ENCODE measurements at regions not wholly inside any gene's neighbourhood (a gene's known extent, or its start where the extent isn't known, plus 50 kb on each side); places are given as distances from the start of the nearest gene placed in this dataset.

DNA sequence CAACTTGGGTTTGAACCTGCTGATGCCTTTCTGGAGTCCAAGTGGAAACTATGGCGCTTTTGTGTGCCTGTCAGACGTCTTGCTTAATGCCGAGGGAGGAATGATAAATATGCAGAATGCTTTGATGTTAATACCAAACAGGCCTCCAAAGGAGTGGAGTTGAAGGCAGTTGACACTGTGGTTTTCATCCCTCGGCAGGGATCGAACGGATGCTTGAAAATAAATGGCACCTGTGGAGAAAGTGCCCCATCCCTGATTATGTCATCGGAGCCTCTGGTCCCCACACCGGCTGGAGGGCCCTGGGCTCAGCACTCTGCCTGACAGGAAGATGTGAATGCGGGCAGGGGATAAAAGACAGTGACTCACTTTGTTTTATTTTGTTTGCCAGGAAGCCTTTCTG, 148.7 kb upstream of the GPR26 start:
- TF ChIP-seq, protein P1, sequence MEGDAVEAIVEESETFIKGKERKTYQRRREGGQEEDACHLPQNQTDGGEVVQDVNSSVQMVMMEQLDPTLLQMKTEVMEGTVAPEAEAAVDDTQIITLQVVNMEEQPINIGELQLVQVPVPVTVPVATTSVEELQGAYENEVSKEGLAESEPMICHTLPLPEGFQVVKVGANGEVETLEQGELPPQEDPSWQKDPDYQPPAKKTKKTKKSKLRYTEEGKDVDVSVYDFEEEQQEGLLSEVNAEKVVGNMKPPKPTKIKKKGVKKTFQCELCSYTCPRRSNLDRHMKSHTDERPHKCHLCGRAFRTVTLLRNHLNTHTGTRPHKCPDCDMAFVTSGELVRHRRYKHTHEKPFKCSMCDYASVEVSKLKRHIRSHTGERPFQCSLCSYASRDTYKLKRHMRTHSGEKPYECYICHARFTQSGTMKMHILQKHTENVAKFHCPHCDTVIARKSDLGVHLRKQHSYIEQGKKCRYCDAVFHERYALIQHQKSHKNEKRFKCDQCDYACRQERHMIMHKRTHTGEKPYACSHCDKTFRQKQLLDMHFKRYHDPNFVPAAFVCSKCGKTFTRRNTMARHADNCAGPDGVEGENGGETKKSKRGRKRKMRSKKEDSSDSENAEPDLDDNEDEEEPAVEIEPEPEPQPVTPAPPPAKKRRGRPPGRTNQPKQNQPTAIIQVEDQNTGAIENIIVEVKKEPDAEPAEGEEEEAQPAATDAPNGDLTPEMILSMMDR (IDR thresholded peaks at IDR 0.05), result no peak
- no peak for TF ChIP-seq POLR2A (IDR thresholded peaks at IDR 0.05)
